Kidney (tissue), 13 donors: ENCODE measurements at regions not wholly inside any gene's neighbourhood (a gene's known extent, or its start where the extent isn't known, plus 50 kb on each side); places are given as distances from the start of the nearest gene placed in this dataset.

Source experiments
- DNase-seq, 5 donors: peaks; one replicate each; pipeline ENCODE4 v3.0.0-alpha.2; 2013 to 2020
- FAIRE-seq: peaks from 2 replicates; lab custom pipeline; 2012; peaks lifted over from hg19 to GRCh38; lab: Jason Lieb, UNC
- H3K27ac ChIP-seq, 2 donors: one replicate each; pipeline ENCODE4 v1.7.0; 2013; ENCODE audit warnings: low read depth in 2 of 2, low read length in 2 of 2, inconsistent platforms in 1 of 2
- H3K27me3 ChIP-seq: one replicate; pipeline ENCODE4 v1.7.1; 2013; ENCODE audit warnings: low read length, inconsistent platforms; ENCODE audit not compliant: control insufficient read depth, insufficient read depth
- H3K36me3 ChIP-seq, 3 donors: one replicate each; pipeline versions ENCODE4 v1.7.0 to v1.7.1; 2013; ENCODE audit warnings: low read length in 3 of 3, control low read depth in 1 of 3, inconsistent platforms in 1 of 3; ENCODE audit not compliant: insufficient read depth in 3 of 3, control insufficient read depth in 2 of 3
- H3K4me1 ChIP-seq, 3 donors: one replicate each; pipeline versions ENCODE4 v1.7.0 to v1.7.1; 2013; ENCODE audit warnings: low read length in 3 of 3, inconsistent platforms in 1 of 3, low read depth in 1 of 3; ENCODE audit not compliant: control insufficient read depth in 2 of 3, insufficient read depth in 2 of 3
- H3K4me3 ChIP-seq, 3 donors: one replicate each; pipeline versions ENCODE4 v1.7.0 to v1.8.1; 2013; ENCODE audit warnings: low read length in 3 of 3, control low read depth in 1 of 3, inconsistent platforms in 1 of 3
- H3K9ac ChIP-seq, 3 donors: one replicate each; pipeline versions ENCODE4 v1.7.0 to v1.7.1; 2013; ENCODE audit warnings: low read length in 3 of 3, control low read depth in 1 of 3, inconsistent platforms in 1 of 3
- H3K9me3 ChIP-seq, 3 donors: one replicate each; pipeline versions ENCODE4 v1.7.0 to v1.7.1; 2013; ENCODE audit warnings: low read length in 3 of 3, control low read depth in 1 of 3, inconsistent platforms in 1 of 3; ENCODE audit not compliant: control insufficient read depth in 2 of 3, insufficient read depth in 1 of 3
- intact Hi-C: fragments of 100-400 bp; cut with DNase I; formaldehyde crosslinking; loops from one replicate; pipeline ENCODE4 v1.11.1; 2022
- TF ChIP-seq, protein P1 (sequence below): IDR thresholded peaks from 3 replicates; pipeline ENCODE4 v1.5.1; 2012; ENCODE audit warnings: mild to moderate bottlenecking, moderate library complexity, borderline replicate concordance; ENCODE audit not compliant: insufficient read depth; ENCODE audit errors: extremely low read depth
- donor health status: control.
- donor health status: control.
- donor health status: control.
- donor health status: control.
- donor health status: control.
- donor health status: DM: yes; HTN: yes; CAD: no.
- donor health status: Normal renal cell carcinoma (clear cell type).

DNA sequence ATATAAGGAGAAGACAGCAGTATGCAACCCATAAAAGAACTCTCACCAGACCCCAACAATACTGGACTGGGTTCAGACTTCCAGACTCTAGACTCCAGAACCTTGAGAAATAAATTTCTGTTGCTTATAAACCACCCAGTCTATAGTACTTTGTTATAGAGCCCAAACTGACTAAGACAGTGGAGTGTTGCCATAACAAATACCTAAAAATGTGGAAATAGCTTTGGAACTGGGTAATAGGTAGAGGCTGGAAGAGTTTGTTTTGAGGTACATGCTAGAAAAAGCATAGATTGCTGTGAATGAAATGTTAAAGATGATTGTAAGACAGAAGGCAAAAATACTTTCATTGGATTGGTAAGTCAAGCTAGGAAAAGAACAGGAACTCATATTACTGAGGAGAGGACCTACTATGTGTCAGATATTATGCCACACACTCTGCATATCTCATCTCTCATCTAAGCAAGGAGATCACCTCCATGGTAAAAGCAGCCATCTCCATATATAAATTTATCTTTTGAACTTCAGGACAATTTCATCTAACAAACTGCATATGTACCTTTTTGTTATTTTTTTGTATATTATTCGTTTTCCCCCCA, 67.4 kb upstream of the FNDC3B start:
- no peak overlapping the region for H3K4me3 ChIP-seq
- H3K9me3 ChIP-seq, result no peaks in the 10 kb centered on the region
- TF ChIP-seq, protein P1, sequence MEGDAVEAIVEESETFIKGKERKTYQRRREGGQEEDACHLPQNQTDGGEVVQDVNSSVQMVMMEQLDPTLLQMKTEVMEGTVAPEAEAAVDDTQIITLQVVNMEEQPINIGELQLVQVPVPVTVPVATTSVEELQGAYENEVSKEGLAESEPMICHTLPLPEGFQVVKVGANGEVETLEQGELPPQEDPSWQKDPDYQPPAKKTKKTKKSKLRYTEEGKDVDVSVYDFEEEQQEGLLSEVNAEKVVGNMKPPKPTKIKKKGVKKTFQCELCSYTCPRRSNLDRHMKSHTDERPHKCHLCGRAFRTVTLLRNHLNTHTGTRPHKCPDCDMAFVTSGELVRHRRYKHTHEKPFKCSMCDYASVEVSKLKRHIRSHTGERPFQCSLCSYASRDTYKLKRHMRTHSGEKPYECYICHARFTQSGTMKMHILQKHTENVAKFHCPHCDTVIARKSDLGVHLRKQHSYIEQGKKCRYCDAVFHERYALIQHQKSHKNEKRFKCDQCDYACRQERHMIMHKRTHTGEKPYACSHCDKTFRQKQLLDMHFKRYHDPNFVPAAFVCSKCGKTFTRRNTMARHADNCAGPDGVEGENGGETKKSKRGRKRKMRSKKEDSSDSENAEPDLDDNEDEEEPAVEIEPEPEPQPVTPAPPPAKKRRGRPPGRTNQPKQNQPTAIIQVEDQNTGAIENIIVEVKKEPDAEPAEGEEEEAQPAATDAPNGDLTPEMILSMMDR, result no peak
- H3K27me3 ChIP-seq, result no peaks in the 10 kb centered on the region
- H3K9ac ChIP-seq, result no peak overlapping the region
- intact Hi-C loops, result no loop called here
- no peaks in the 10 kb centered on the region for H3K36me3 ChIP-seq
- FAIRE-seq (no peak), DNase-seq (no peak)
- no peak overlapping the region for H3K27ac ChIP-seq
- H3K4me1 ChIP-seq, result peaks cover 1 to 5% (median 4%) of the 10 kb centered on the region in 3 donors

DNA sequence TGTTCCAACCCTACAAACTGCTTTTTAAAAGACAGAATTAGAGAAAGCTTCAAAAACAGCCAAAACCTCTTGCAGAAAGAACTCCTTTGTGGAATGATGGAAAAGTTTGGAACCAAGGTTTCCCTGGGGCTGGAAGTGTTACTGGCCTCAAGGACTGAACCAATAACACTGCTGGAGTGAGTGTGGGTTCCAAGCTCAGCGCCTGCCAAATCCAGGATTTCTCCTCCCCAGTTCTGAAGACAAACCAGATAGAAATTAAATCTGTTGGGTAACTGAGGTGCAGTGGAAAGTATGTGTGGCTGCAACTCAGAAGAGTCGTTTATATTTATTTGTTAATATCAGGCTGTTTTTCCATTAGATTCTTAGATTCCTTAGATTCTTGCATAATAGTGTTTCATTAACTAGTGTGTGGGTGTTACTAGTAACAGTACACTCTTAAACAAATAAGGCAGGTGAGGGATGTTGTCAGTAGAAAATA, 66.5 kb upstream of the FNDC3B start:
- TF ChIP-seq, protein P1, result no peak
- peak overlapping the region; percentile 17 to 34 for H3K27ac ChIP-seq
- no peaks in the 10 kb centered on the region for H3K27me3 ChIP-seq
- H3K9me3 ChIP-seq, result no peaks in the 10 kb centered on the region
- H3K36me3 ChIP-seq, result no peaks in the 10 kb centered on the region
- DNase-seq (peak in 1 of 5 donors; percentile 34), FAIRE-seq (peak; percentile 29)
- H3K4me3 ChIP-seq, result no peak overlapping the region
- H3K9ac ChIP-seq, result no peak overlapping the region
- peaks cover 0 to 2% (median 2%) of the 10 kb centered on the region in 3 donors for H3K4me1 ChIP-seq
- intact Hi-C loops, result no loop called here

DNA sequence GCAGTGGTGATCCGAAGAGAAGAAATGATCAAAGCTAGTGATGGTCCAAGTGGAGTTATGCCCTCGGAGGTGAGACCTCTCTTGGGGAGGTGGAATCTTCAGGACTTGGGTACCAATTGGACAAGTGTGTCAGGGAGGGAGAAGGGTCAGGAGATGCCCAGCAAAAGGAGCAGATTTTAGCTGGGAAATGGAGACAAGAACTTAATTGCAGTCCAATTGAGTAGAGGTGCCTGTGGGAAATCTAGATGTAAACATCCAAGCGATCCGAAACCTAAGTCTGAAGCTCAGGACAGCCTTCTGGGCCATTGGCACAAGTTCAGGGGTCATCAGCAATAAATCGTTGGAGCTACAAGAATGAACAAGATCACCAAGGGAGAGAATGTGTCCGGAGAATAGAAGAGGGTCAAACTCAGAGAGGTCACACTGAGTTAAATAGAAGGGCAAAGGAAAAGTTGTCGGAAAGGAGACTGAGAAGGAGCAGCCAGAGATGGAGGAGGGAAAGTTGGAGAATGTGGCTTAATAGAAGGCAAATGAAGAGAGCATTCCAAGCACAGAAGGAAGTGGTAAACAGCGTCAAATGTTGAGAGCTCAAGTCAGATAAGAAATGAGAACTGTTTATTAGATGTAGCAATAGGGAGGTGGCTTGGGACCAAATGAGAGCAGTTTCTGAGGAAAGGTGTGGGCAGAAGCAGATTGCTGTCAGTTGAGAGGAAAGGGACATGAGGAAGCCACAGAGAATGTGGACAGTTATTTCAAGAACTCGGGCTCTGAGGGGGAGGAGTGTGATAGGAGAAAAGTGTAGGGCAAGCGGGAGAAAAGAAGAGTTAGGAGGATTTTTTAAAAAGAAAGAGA, 64.2 kb upstream of the FNDC3B start:
- FAIRE-seq (no peak), DNase-seq (peak in 1 of 5 donors; percentile 6)
- no peaks in the 10 kb centered on the region for H3K27me3 ChIP-seq
- H3K4me3 ChIP-seq, result no peak overlapping the region
- peak overlapping the region in 1 of 2 donors; percentile 52 for H3K27ac ChIP-seq
- peaks cover 0 to 2% (median 2%) of the 10 kb centered on the region in 3 donors for H3K4me1 ChIP-seq
- no peaks in the 10 kb centered on the region for H3K9me3 ChIP-seq
- no peaks in the 10 kb centered on the region for H3K36me3 ChIP-seq
- intact Hi-C loops, result no loop called here
- TF ChIP-seq, protein P1, result no peak
- no peak overlapping the region for H3K9ac ChIP-seq
